ENCODE measurements at regions not wholly inside any gene's neighbourhood (a gene's known extent, or its start where the extent isn't known, plus 50 kb on each side); places are given as distances from the start of the nearest gene placed in this dataset.

DNA sequence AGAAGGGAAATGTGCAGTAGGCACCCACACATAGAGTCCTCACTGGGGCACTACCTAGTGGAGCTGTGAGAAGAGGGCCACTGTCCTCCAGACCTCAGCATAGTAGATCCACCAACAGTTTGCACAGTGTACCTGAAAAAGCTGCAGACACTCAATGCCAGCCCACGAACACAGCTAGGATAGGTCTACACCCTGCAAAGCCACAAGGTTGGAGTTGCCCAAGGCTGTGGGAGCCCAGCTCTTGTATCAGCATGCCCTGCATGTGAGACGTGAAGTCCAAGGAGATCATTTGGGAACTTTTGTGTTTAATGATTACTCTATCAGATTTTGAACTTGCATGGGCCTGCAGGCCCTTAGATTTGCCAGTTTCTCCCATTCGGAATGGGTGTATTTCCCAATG is 299.4 kb upstream of the OLFM3 start:
- Histone ChIP-seq H3K56ac (ENCODE audit: extremely low read depth, insufficient read depth, low read length) (no peak overlapping the region), H2AK9ac (replicated peaks; ENCODE audit: low read depth, low read length, poor library complexity) (no peak overlapping the region), H3K4me1 (ENCODE audit: control insufficient read depth, insufficient read depth, low read length) (no peaks in the 10 kb centered on the region), H3K4ac (ENCODE audit: low read depth, low read length) (no peak overlapping the region), H3K27me3 (ENCODE audit: control insufficient read depth, insufficient read depth, low read length) (no peaks in the 10 kb centered on the region), H3K14ac (replicated peaks; ENCODE audit: low read depth, low read length) (no peak overlapping the region), H2BK20ac (ENCODE audit: low read depth, low read length) (no peak overlapping the region), H3K9ac (ENCODE audit: low read depth, low read length) (no peak overlapping the region), H3K4me2 (ENCODE audit: low read depth, low read length) (no peak overlapping the region), H2AK5ac (ENCODE audit: low read depth, low read length) (no peak overlapping the region), H3K36me3 (ENCODE audit: control insufficient read depth, insufficient read depth, low read length) (no peaks in the 10 kb centered on the region), H3K4me3 (ENCODE audit: insufficient read depth, low read depth, low read length) (no peak overlapping the region), H3K9me1 (ENCODE audit: insufficient read depth, low read length) (no peaks in the 10 kb centered on the region), H3K27ac (ENCODE audit: insufficient read depth, low read length) (no peak overlapping the region), H4K8ac (ENCODE audit: low read depth in 2 of 2, low read length in 2 of 2) (no peak overlapping the region), H4K5ac (ENCODE audit: low read depth, low read length) (no peak overlapping the region), H4K91ac (ENCODE audit: insufficient read depth, low read depth, low read length) (no peak overlapping the region), H2BK5ac (ENCODE audit: low read depth, low read length, poor library complexity, severe bottlenecking) (no peak overlapping the region), H2AFZ (replicated peaks; ENCODE audit: low read length, poor library complexity) (no peak overlapping the region), H3K23ac (ENCODE audit: low read depth, low read length) (no peak overlapping the region), H2BK15ac (ENCODE audit: low read depth, low read length) (no peak overlapping the region), H3K9me3 (ENCODE audit: control insufficient read depth, insufficient read depth, low read length) (peaks cover 4% of the 10 kb centered on the region; the same call in 1 of the 2 replicates), H2BK120ac (ENCODE audit: low read depth, low read length) (no peak overlapping the region), H3K79me1 (ENCODE audit: low read depth in 1 of 2, low read length in 2 of 2) (no peaks in the 10 kb centered on the region), H4K20me1 (ENCODE audit: insufficient read depth, low read length) (no peaks in the 10 kb centered on the region), H3K18ac (ENCODE audit: low read depth, low read length) (no peak overlapping the region)
- dilution Hi-C loops (cut with HindIII; ENCODE audit: low sequenced_read_pairs, unreplicated experiment) (no loop called here), in situ Hi-C loops (cut with MboI; ENCODE audit: low sequenced_read_pairs) (no loop called here), intact Hi-C loops (cut with micrococcal nuclease) (no loop called here)
- no peak for TF ChIP-seq MXI1 (IDR thresholded peaks at IDR 0.05; ENCODE audit: borderline replicate concordance, low read depth, low read length)
- no peak for TF ChIP-seq FOS (IDR thresholded peaks at IDR 0.05; ENCODE audit: low read depth, low read length)
- TF ChIP-seq, protein P1, sequence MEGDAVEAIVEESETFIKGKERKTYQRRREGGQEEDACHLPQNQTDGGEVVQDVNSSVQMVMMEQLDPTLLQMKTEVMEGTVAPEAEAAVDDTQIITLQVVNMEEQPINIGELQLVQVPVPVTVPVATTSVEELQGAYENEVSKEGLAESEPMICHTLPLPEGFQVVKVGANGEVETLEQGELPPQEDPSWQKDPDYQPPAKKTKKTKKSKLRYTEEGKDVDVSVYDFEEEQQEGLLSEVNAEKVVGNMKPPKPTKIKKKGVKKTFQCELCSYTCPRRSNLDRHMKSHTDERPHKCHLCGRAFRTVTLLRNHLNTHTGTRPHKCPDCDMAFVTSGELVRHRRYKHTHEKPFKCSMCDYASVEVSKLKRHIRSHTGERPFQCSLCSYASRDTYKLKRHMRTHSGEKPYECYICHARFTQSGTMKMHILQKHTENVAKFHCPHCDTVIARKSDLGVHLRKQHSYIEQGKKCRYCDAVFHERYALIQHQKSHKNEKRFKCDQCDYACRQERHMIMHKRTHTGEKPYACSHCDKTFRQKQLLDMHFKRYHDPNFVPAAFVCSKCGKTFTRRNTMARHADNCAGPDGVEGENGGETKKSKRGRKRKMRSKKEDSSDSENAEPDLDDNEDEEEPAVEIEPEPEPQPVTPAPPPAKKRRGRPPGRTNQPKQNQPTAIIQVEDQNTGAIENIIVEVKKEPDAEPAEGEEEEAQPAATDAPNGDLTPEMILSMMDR (conservative IDR thresholded peaks at IDR 0.05; ENCODE audit: low read depth, low read length), result no peak
- no peak for TF ChIP-seq RCOR1 (IDR thresholded peaks at IDR 0.05; ENCODE audit: insufficient replicate concordance, low read length)
- TF ChIP-seq MAZ (IDR thresholded peaks at IDR 0.05; ENCODE audit: borderline replicate concordance, low read depth, low read length), result no peak
- TF ChIP-seq CHD1 (IDR thresholded peaks at IDR 0.05; ENCODE audit: low read depth, low read length), result no peak
- TF ChIP-seq, protein P2, sequence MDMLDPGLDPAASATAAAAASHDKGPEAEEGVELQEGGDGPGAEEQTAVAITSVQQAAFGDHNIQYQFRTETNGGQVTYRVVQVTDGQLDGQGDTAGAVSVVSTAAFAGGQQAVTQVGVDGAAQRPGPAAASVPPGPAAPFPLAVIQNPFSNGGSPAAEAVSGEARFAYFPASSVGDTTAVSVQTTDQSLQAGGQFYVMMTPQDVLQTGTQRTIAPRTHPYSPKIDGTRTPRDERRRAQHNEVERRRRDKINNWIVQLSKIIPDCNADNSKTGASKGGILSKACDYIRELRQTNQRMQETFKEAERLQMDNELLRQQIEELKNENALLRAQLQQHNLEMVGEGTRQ (IDR thresholded peaks at IDR 0.05; ENCODE audit: low read depth, low read length), result no peak
- WGBS, 2 experiments (ENCODE audit: extremely low coverage in 2 of 2, insufficient read length in 1 of 2), result 75% methylated on average over 1 of the region's 3 CpGs; no CpG with 5 or more reads in 1 of the 2 experiments
- BruUV-seq (replicated peaks), result no TSS peak
- POLR2A ChIA-PET (ENCODE audit: unreplicated experiment), result no interaction called here
- no peak for DNase-seq
- no peak for ATAC-seq (ENCODE audit: low read depth)
- CTCF ChIA-PET, result no interaction called here
